Transverse colon (tissue), 3 donors: ENCODE measurements at regions not wholly inside any gene's neighbourhood (a gene's known extent, or its start where the extent isn't known, plus 50 kb on each side); places are given as distances from the start of the nearest gene placed in this dataset.

Source experiments
- CTCF ChIP-seq, 5 experiments: fragments of 200-600 bp in 3 of 5; fragments of 450-650 bp in 2 of 5; sonication (generic) in 3 of 5; IDR thresholded peaks; 1 replicate in 2 of 5; 2 replicates in 3 of 5; pipeline ENCODE4 v1.5.1; 2016 to 2017; ENCODE audit warnings: antibody characterized with exemption in 5 of 5, inconsistent platforms in 3 of 5, mild to moderate bottlenecking in 2 of 5, moderate library complexity in 1 of 5
- EP300 ChIP-seq: sonication (generic); formaldehyde crosslinking; IDR thresholded peaks from one replicate; pipeline ENCODE4 v1.6.1; 2017; ENCODE audit warnings: antibody characterized with exemption, low read depth
- POLR2A ChIP-seq: fragments of 450-650 bp; IDR thresholded peaks from one replicate; pipeline ENCODE4 v1.6.1; 2016; ENCODE audit warnings: antibody characterized with exemption, mild to moderate bottlenecking, moderate library complexity

DNA sequence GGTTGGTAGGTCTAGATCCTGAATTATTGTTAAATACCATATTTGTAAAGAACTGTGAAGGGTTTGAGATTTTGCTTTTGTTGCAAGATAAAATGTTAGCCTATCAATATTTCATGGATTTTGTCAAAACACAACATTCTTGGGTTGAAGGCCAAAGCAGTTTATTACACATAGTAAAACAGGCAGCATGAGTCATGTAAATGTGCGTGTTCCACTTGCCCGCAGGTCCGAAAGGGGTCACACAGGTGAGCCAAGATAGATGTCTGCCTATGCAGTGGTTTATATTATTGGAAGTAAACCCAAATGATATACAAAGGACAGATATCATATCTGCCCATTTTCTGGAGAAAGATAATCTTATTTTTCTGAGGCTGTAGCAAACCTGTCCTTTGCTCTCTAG, 1654.4 kb upstream of the SPRY2 start:
- TF ChIP-seq CTCF (IDR thresholded peaks at IDR 0.05) (no peak), POLR2A (no peak), EP300 (no peak)
